GM20000 (cell line): ENCODE measurements at regions not wholly inside any gene's neighbourhood (a gene's known extent, or its start where the extent isn't known, plus 50 kb on each side); places are given as distances from the start of the nearest gene placed in this dataset.
A peak's percentile ranks its signal among the peaks of the same experiment; 100 is the strongest.

Source experiments
- DNase-seq: peaks from one replicate; pipeline ENCODE4 v3.0.0; 2012; ENCODE audit warnings: low spot score
- TF ChIP-seq, protein P1 (sequence below): IDR thresholded peaks from 2 replicates; pipeline ENCODE4 v1.5.1; 2012; ENCODE audit warnings: mild to moderate bottlenecking, control low read depth; ENCODE audit errors: extremely low read depth, missing control alignments

DNA sequence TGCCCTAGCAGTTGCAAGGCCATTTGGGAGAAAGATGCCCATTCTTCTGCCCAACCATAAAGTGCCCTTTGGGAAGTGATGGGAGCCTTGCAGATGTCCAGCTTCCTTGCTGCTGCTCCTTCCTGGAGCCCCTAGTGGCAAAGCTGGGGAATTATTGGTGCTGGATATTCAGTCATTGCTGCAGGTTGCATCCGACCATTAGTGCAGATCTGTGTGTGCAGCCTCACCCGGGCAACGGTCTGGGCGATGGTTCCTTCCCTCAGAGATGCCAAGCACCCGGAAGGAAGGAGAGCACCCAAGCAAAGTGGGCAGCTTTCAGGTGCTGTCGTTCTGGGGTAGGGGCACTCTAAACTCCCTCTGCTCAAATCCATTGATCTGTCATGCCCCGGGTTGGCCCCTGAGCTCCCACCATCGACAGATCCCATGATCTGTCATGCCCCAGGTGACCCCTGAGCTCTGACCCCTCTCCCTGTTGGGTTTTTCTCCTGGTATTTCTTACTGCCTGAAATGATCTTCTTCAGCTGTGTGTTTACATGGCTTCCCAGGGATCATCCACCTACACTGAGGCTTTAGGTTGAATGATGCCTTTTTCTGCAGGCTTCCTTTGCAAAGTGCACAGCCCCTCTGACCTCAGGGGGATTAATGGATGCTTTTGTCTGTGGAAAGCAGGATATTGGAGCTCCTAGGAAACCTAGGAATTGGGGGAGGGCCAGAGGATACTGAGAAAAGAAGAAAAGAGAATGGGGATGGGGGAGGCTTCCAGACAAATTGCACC is 467.5 kb downstream of the PTPRU start:
- DNase-seq: peak; percentile 61
- TF ChIP-seq, protein P1, sequence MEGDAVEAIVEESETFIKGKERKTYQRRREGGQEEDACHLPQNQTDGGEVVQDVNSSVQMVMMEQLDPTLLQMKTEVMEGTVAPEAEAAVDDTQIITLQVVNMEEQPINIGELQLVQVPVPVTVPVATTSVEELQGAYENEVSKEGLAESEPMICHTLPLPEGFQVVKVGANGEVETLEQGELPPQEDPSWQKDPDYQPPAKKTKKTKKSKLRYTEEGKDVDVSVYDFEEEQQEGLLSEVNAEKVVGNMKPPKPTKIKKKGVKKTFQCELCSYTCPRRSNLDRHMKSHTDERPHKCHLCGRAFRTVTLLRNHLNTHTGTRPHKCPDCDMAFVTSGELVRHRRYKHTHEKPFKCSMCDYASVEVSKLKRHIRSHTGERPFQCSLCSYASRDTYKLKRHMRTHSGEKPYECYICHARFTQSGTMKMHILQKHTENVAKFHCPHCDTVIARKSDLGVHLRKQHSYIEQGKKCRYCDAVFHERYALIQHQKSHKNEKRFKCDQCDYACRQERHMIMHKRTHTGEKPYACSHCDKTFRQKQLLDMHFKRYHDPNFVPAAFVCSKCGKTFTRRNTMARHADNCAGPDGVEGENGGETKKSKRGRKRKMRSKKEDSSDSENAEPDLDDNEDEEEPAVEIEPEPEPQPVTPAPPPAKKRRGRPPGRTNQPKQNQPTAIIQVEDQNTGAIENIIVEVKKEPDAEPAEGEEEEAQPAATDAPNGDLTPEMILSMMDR: peak; percentile 44

DNA sequence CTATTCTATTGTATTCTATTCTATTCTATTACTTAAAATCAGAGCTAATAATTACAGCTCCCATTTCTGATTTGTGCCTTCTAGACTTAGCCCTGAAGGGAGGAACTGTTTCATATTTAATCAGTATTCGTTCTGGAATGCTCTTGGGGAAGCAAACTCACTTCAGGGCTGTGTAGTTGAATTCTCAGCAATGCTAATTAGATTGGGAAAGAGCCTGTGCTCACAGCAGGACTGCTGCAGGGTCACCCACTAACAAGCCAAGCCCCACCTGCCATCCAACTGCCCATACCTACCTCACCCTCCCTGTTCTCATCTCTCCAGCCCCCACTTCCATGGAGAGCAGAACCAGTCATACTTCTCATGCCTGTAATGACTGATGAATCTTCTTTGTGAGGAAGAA is 464.2 kb downstream of the PTPRU start:
- DNase-seq: no peak
- TF ChIP-seq, protein P1: no peak

DNA sequence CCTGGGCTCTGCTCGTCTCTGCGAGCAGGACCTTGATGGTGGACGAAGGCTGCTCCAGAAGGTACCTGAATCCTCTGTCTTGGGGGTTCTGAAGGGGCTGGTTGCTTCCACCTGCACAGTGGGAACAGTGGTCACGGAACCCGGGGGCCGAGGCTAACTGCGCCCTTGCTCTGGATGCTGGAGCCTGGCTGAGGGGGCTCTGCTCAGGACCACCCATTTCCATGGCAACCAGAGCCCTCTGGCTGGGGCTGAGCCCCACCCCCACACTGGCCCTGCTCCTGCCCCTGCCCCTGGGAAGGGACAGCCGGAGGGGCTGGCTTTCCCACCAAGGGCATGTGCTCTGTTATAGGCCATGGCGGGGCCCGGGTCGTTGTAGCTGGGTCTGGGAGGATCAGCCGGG is 462.3 kb downstream of the PTPRU start:
- no peak for DNase-seq
- TF ChIP-seq, protein P1: no peak

DNA sequence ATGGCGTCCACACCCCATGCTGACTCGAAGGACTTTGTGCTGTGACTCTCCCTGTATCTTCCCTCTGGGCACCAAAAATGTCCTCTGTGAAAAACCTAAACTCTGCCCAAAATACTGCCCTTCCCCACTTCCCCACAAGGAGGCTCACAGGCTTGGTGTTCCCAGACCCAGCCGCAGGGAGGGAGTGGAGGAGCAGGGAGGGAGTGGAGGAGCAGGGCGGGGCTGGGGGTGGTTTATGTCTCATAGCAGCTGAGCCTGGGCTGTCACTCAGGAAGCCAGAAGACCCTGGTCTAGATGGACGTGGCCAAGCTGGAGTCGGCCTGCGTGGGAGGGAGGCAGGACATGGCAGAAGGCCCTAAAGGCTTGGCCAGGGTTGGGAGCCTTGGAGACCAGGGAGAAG is 461.7 kb downstream of the PTPRU start:
- DNase-seq: no peak
- TF ChIP-seq, protein P1: no peak

DNA sequence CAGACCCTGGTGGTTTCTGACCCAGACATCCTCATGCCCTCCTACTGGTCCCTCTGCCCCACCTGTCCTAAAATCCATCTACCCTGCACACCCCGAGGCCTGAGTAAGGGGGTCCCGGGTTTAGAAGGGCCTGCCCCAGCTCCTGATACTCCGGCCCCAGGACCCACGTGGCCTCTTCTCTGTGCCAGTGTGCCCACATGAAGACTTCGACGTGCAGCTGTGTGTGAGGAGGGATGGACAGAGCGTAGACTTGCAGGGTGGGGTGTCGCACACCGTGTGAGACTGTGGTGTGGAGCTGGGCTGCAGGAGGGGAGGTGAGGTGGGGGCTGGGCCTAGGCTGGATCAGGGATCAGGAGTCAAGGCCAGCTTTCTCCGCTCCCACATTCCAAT is 461.1 kb downstream of the PTPRU start:
- no peak for DNase-seq
- TF ChIP-seq, protein P1: no peak

DNA sequence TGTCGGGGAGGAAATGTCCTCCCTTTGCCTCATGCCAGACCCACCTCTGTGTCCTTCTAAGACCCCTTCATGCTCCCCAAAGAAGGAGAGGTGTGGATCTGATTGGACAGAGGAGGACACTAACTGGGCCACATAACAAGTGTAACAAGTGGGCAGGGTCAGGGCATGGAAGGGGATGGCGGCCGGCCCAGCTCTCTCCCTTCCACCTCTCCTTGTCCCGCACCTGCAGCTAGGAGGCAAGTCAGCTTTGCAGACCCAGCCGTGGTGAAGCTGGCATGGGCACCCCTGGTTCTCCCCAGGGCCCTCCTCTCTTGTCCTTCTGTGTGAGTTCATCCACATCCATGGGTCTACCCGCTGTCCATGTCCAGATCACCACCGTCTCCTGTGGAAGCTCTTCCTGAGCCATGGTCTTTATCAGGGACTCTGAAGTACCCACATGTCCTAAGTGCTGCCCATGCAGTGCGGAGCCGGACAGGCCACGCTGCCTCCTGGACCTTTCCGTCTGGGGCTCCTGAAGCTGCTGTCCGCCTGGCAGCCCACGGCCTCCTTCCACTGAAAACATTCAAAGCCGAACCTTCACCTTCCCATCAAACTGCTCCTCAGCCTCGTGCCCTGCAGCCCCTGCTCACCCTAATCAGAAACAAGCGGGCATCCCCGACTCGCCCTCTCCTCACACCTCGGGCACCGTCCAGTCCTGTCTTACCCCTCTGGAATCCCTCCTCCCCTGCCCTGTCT is 460.5 kb downstream of the PTPRU start:
- DNase-seq: no peak
- TF ChIP-seq, protein P1: no peak

DNA sequence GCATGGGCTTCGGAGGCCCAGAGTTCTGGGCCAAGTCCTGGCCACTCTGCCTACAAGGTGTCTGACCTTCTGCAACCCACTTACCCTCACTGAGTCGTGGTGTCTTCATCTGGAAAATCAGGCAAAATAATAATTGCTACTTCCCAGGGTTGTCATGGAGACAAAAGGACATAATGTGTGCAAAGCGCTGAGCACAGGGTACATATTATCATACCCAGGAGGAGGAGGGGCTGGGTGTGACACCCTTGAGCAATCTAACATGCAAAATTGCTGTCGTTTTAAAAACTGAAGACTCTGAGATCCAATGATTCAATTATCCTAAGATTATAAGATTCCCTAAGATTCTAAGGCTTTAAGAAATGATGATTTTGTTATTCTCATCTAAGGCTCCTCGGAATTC is 459.5 kb downstream of the PTPRU start:
- no peak for DNase-seq
- TF ChIP-seq, protein P1: no peak
